ENCODE measurements at regions not wholly inside any gene's neighbourhood (a gene's known extent, or its start where the extent isn't known, plus 50 kb on each side); places are given as distances from the start of the nearest gene placed in this dataset.

- no peak for TF ChIP-seq POLR2AphosphoS5 (IDR thresholded peaks at IDR 0.05; ENCODE audit: low read depth, low read length)
- TF ChIP-seq TAF1 (IDR thresholded peaks at IDR 0.05; ENCODE audit: borderline replicate concordance, insufficient read depth, low read length): no peak
These were observed 130.2 kb upstream of the CTTNBP2 start for GRCh38 chr7:118003476-118003875.

GRCh38 chr7:118005026-118005425 lies 131.8 kb upstream of the CTTNBP2 start:
- TF ChIP-seq FOXP2 (optimal IDR thresholded peaks at IDR 0.05; ENCODE audit: borderline replicate concordance, extremely low read depth, extremely low read length, insufficient read depth) (no peak), SIN3A (IDR thresholded peaks at IDR 0.05; ENCODE audit: borderline replicate concordance, insufficient read depth, low read length) (no peak), REST (IDR thresholded peaks at IDR 0.05; ENCODE audit: insufficient read depth in 1 of 2, low read depth in 2 of 2, low read length in 2 of 2) (no peak), TAF1 (IDR thresholded peaks at IDR 0.05; ENCODE audit: borderline replicate concordance, insufficient read depth, low read length) (no peak), POLR2AphosphoS5 (IDR thresholded peaks at IDR 0.05; ENCODE audit: low read depth, low read length) (no peak)

GRCh38 chr7:118006979-118007378 lies 133.7 kb upstream of the CTTNBP2 start:
- TF ChIP-seq POLR2AphosphoS5 (IDR thresholded peaks at IDR 0.05; ENCODE audit: low read depth, low read length) (no peak), FOXP2 (optimal IDR thresholded peaks at IDR 0.05; ENCODE audit: borderline replicate concordance, extremely low read depth, extremely low read length, insufficient read depth) (no peak), TAF1 (IDR thresholded peaks at IDR 0.05; ENCODE audit: borderline replicate concordance, insufficient read depth, low read length) (no peak), SIN3A (IDR thresholded peaks at IDR 0.05; ENCODE audit: borderline replicate concordance, insufficient read depth, low read length) (no peak), REST (IDR thresholded peaks at IDR 0.05; ENCODE audit: insufficient read depth in 1 of 2, low read depth in 2 of 2, low read length in 2 of 2) (no peak)

GRCh38 chr7:118009419-118009818 lies 136.2 kb upstream of the CTTNBP2 start:
- no peak for TF ChIP-seq REST (IDR thresholded peaks at IDR 0.05; ENCODE audit: insufficient read depth in 1 of 2, low read depth in 2 of 2, low read length in 2 of 2)
- TF ChIP-seq FOXP2 (optimal IDR thresholded peaks at IDR 0.05; ENCODE audit: borderline replicate concordance, extremely low read depth, extremely low read length, insufficient read depth): no peak
- no peak for TF ChIP-seq TAF1 (IDR thresholded peaks at IDR 0.05; ENCODE audit: borderline replicate concordance, insufficient read depth, low read length)
- no peak for TF ChIP-seq POLR2AphosphoS5 (IDR thresholded peaks at IDR 0.05; ENCODE audit: low read depth, low read length)
- no peak for TF ChIP-seq SIN3A (IDR thresholded peaks at IDR 0.05; ENCODE audit: borderline replicate concordance, insufficient read depth, low read length)

GRCh38 chr7:118011652-118012051 lies 138.4 kb upstream of the CTTNBP2 start:
- no peak for TF ChIP-seq REST (IDR thresholded peaks at IDR 0.05; ENCODE audit: insufficient read depth in 1 of 2, low read depth in 2 of 2, low read length in 2 of 2)
- TF ChIP-seq TAF1 (IDR thresholded peaks at IDR 0.05; ENCODE audit: borderline replicate concordance, insufficient read depth, low read length): no peak
- no peak for TF ChIP-seq POLR2AphosphoS5 (IDR thresholded peaks at IDR 0.05; ENCODE audit: low read depth, low read length)
- TF ChIP-seq FOXP2 (optimal IDR thresholded peaks at IDR 0.05; ENCODE audit: borderline replicate concordance, extremely low read depth, extremely low read length, insufficient read depth): no peak
- no peak for TF ChIP-seq SIN3A (IDR thresholded peaks at IDR 0.05; ENCODE audit: borderline replicate concordance, insufficient read depth, low read length)

Data from PFSK-1 (cell line).